ENCODE measurements at regions not wholly inside any gene's neighbourhood (a gene's known extent, or its start where the extent isn't known, plus 50 kb on each side); places are given as distances from the start of the nearest gene placed in this dataset.

DNA sequence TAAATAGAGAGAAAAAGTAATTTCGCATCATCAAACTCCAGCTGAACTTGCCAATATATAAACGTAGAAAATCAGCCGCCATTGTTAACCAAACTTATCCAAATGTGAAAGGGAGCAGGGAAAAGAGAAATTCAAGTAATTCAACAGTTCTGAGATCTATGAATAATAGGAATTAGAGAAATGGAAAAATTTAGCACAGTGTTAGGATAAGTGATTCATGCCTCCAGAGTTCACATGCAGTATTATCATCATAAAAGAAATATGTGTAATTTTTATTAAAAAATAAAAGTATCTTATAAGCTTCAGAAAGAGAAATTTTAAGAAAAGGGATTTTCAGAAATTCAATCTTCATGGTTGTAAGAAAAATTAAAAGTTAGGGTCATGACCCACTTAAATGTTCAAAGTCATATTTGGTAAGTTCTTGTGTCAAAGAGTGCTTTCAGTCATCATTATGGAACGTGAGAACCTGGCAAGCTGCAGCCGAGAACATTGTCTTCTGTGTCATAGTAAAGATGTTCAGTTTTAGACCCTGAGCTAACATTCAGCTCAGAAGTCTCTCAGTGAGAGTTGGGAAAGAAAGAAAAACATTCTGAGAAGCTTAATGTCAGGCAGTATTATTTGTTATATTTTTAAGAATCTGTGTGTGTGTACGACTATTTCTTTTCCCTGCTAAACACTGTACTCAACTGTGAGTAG is 414.3 kb upstream of the RGPD4 start:
- CTCF ChIA-PET = interaction anchor here (0.5 kb wide), 1 partner anchor 820 kb away, joined by 3 read pairs; no protein-coding TSS in a partner anchor
- intact Hi-C loops (cut with micrococcal nuclease) = no loop called here
- DNase-seq (ENCODE audit: unreplicated experiment) = no peak
- H3K36me3 Mint-ChIP-seq (ENCODE audit: insufficient read depth, unreplicated experiment) = peaks cover 5% of the 10 kb centered on the region
- H3K9me3 Mint-ChIP-seq (ENCODE audit: unreplicated experiment) = no peaks in the 10 kb centered on the region
- no TSS peak for BruUV-seq (replicated peaks)
- no peaks in the 10 kb centered on the region for H3K27me3 Mint-ChIP-seq (ENCODE audit: insufficient read depth, unreplicated experiment)
- TF ChIP-seq, protein P1, sequence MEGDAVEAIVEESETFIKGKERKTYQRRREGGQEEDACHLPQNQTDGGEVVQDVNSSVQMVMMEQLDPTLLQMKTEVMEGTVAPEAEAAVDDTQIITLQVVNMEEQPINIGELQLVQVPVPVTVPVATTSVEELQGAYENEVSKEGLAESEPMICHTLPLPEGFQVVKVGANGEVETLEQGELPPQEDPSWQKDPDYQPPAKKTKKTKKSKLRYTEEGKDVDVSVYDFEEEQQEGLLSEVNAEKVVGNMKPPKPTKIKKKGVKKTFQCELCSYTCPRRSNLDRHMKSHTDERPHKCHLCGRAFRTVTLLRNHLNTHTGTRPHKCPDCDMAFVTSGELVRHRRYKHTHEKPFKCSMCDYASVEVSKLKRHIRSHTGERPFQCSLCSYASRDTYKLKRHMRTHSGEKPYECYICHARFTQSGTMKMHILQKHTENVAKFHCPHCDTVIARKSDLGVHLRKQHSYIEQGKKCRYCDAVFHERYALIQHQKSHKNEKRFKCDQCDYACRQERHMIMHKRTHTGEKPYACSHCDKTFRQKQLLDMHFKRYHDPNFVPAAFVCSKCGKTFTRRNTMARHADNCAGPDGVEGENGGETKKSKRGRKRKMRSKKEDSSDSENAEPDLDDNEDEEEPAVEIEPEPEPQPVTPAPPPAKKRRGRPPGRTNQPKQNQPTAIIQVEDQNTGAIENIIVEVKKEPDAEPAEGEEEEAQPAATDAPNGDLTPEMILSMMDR (IDR thresholded peaks at IDR 0.05; ENCODE audit: unreplicated experiment) = no peak
- no peak overlapping the region for H3K27ac Mint-ChIP-seq (ENCODE audit: low read depth, unreplicated experiment)
- peaks cover 19% of the 10 kb centered on the region for H3K4me1 Mint-ChIP-seq (ENCODE audit: insufficient read depth, unreplicated experiment)
- H3K4me3 Mint-ChIP-seq (ENCODE audit: unreplicated experiment) = no peak overlapping the region
- POLR2A ChIA-PET = interaction anchor here (1.1 kb wide), 1 partner anchor 86 kb away, joined by 3 read pairs; no protein-coding TSS in a partner anchor

DNA sequence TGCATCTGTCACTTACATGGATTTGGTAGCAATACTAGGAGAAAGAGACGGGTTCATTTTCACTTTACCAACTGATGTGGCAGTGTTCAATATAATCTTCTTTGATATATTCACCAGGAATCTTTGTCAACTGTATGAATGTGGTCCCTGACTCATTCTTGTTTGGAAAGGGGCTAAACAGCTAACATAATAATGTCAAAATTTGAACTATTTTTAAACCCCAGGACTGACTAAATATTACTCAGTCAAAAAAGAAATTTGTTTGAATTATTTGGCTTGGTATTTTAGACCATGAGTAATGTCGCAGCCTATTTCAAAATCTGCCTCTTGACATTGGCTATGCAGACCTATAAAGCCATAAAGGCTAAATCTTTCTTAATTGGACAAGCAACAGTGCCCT is 413.7 kb upstream of the RGPD4 start:
- intact Hi-C loops (cut with micrococcal nuclease) = no loop called here
- BruUV-seq (replicated peaks) = no TSS peak
- H3K4me1 Mint-ChIP-seq (ENCODE audit: insufficient read depth, unreplicated experiment) = peaks cover 19% of the 10 kb centered on the region
- H3K9me3 Mint-ChIP-seq (ENCODE audit: unreplicated experiment) = no peaks in the 10 kb centered on the region
- no peak overlapping the region for H3K27ac Mint-ChIP-seq (ENCODE audit: low read depth, unreplicated experiment)
- DNase-seq (ENCODE audit: unreplicated experiment) = no peak
- H3K36me3 Mint-ChIP-seq (ENCODE audit: insufficient read depth, unreplicated experiment) = peaks cover 5% of the 10 kb centered on the region
- no peaks in the 10 kb centered on the region for H3K27me3 Mint-ChIP-seq (ENCODE audit: insufficient read depth, unreplicated experiment)
- POLR2A ChIA-PET = interaction anchor here (1.1 kb wide), 1 partner anchor 87 kb away, joined by 3 read pairs; no protein-coding TSS in a partner anchor
- CTCF ChIA-PET = interaction anchor here (0.6 kb wide), 1 partner anchor 15 kb away, joined by 3 read pairs; no protein-coding TSS in a partner anchor
- TF ChIP-seq, protein P1 (IDR thresholded peaks at IDR 0.05; ENCODE audit: unreplicated experiment) = no peak
- H3K4me3 Mint-ChIP-seq (ENCODE audit: unreplicated experiment) = no peak overlapping the region

DNA sequence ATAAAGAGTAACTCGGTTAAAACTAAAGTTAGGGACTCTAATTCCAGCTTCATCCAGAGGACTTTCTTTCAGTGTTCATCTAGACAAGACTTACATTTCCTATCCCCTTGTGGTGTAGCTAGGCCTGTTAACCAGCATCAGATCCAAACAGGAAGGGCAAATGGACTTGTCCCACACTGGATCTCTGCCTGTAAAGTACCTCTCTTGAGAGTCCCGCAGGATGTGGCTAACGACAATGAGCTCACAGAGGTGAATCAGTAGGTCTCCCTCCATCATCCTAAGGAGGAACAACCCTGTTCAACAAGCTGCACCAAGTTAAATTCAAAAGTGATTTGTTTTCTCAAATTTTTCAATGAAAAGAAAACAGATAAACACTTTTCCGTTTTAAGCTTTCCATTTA is 412.3 kb upstream of the RGPD4 start:
- Mint-ChIP-seq H3K4me3 (ENCODE audit: unreplicated experiment) (no peak overlapping the region), H3K27me3 (ENCODE audit: insufficient read depth, unreplicated experiment) (no peaks in the 10 kb centered on the region)
- POLR2A ChIA-PET = interaction anchor here (0.6 kb wide), 2 partner anchors 72 to 144 kb away, joined by 3 to 4 read pairs; no protein-coding TSS in a partner anchor

DNA sequence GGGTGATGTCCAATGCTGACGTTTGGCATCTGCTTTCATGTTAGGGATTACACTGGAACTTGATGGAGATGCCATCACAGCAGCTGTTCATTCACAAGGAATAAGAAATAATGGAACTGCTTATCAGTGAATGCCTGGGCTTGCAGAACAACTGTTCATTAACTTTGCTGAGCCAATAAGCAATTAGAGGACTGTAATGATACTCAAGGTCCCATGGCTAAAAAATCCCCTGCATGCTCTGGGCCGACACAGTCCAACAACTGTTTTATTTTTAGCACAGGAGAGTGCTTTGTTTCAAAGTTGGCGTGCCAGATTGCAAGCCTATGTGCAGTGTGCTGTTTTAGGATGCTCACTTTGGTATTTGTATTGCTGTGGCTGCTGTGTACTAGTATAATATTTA is 408.0 kb upstream of the RGPD4 start:
- H3K36me3 Mint-ChIP-seq (ENCODE audit: insufficient read depth, unreplicated experiment) = peaks cover 11% of the 10 kb centered on the region
- no TSS peak for BruUV-seq (replicated peaks)
- H3K27me3 Mint-ChIP-seq (ENCODE audit: insufficient read depth, unreplicated experiment) = no peaks in the 10 kb centered on the region
- no peak for DNase-seq (ENCODE audit: unreplicated experiment)
- no peaks in the 10 kb centered on the region for H3K9me3 Mint-ChIP-seq (ENCODE audit: unreplicated experiment)
- TF ChIP-seq, protein P1 (IDR thresholded peaks at IDR 0.05; ENCODE audit: unreplicated experiment) = no peak
- no peak overlapping the region for H3K4me3 Mint-ChIP-seq (ENCODE audit: unreplicated experiment)
- H3K27ac Mint-ChIP-seq (ENCODE audit: low read depth, unreplicated experiment) = no peak overlapping the region
- ChIA-PET POLR2A (interaction anchor here (0.6 kb wide), 1 partner anchor 83 kb away, joined by 3 read pairs; no protein-coding TSS in a partner anchor), CTCF (interaction anchor here (0.6 kb wide), 1 partner anchor 836 kb away, joined by 4 read pairs; no protein-coding TSS in a partner anchor)
- peaks cover 8% of the 10 kb centered on the region for H3K4me1 Mint-ChIP-seq (ENCODE audit: insufficient read depth, unreplicated experiment)
- intact Hi-C loops (cut with micrococcal nuclease) = no loop called here

More for the DNA sequence above, 412.3 kb upstream of the RGPD4 start:
- no TSS peak for BruUV-seq (replicated peaks)
- Mint-ChIP-seq H3K27ac (ENCODE audit: low read depth, unreplicated experiment) (no peak overlapping the region), H3K4me1 (ENCODE audit: insufficient read depth, unreplicated experiment) (peaks cover 19% of the 10 kb centered on the region), H3K36me3 (ENCODE audit: insufficient read depth, unreplicated experiment) (peaks cover 5% of the 10 kb centered on the region), H3K9me3 (ENCODE audit: unreplicated experiment) (no peaks in the 10 kb centered on the region)
- TF ChIP-seq, protein P1 (IDR thresholded peaks at IDR 0.05; ENCODE audit: unreplicated experiment) = no peak
- intact Hi-C loops (cut with micrococcal nuclease) = no loop called here
- CTCF ChIA-PET = interaction anchor here (0.6 to 0.7 kb wide), 3 partner anchors 38 to 171 kb away, joined by 3 to 4 read pairs (median 3); no protein-coding TSS in a partner anchor
- DNase-seq (ENCODE audit: unreplicated experiment) = no peak

Data from MCF 10A (cell line).